ENCODE measurements at regions not wholly inside any gene's neighbourhood (a gene's known extent, or its start where the extent isn't known, plus 50 kb on each side); places are given as distances from the start of the nearest gene placed in this dataset.

DNA sequence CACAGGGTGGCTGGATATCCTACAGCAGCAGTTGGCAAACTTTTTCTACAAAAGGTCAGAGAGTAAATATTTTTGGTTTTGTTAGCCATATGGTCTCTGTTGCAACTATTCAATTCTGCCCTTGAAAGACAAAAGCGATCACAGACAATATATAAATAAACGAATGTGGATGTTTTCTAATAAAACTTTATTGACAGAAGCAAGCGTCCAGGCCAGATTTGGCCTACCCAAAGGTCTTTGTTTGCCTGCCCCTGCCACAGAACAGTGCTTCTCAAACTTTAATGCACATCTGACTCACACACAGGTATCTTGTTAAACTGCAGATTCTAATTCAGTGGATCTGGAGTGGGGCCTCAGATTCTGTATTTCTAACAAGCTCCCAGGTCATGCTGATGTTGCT is 621.4 kb upstream of the DIPK2B start:
- TF ChIP-seq CTCF (IDR thresholded peaks at IDR 0.05): no peak
- TF ChIP-seq ZFX (IDR thresholded peaks at IDR 0.05; ENCODE audit: borderline replicate concordance): no peak
